ENCODE measurements at regions not wholly inside any gene's neighbourhood (a gene's known extent, or its start where the extent isn't known, plus 50 kb on each side); places are given as distances from the start of the nearest gene placed in this dataset.

- no peak for DNase-seq (ENCODE audit: low read depth in 2 of 2)
These were observed 229.1 kb downstream of the TSHZ3 start for GRCh38 chr19:31119951-31120690.

GRCh38 chr19:31118986-31119385 lies 230.2 kb downstream of the TSHZ3 start:
- DNase-seq (ENCODE audit: low read depth in 2 of 2), result no peak

GRCh38 chr19:31118287-31118955 lies 230.8 kb downstream of the TSHZ3 start:
- no peak for DNase-seq (ENCODE audit: low read depth in 2 of 2)

GRCh38 chr19:31114585-31114984 lies 234.7 kb downstream of the TSHZ3 start:
- DNase-seq (ENCODE audit: low read depth in 2 of 2), result no peak

GRCh38 chr19:31113293-31113692 lies 235.9 kb downstream of the TSHZ3 start:
- no peak for DNase-seq (ENCODE audit: low read depth in 2 of 2)

- DNase-seq (ENCODE audit: low read depth in 2 of 2), result no peak
These were observed 237.1 kb downstream of the TSHZ3 start for GRCh38 chr19:31112158-31112557.

GRCh38 chr19:31111741-31112140 lies 237.5 kb downstream of the TSHZ3 start:
- DNase-seq (ENCODE audit: low read depth in 2 of 2), result no peak

GRCh38 chr19:31110336-31110735 lies 238.9 kb downstream of the TSHZ3 start:
- DNase-seq (ENCODE audit: low read depth in 2 of 2), result no peak

GRCh38 chr19:31109636-31110035 lies 239.6 kb downstream of the TSHZ3 start:
- no peak for DNase-seq (ENCODE audit: low read depth in 2 of 2)

GRCh38 chr19:31107096-31107495 lies 242.1 kb downstream of the TSHZ3 start:
- no peak for DNase-seq (ENCODE audit: low read depth in 2 of 2)

- DNase-seq (ENCODE audit: low read depth in 2 of 2), result no peak
These were observed 243.5 kb downstream of the TSHZ3 start for GRCh38 chr19:31105761-31106160.

- DNase-seq (ENCODE audit: low read depth in 2 of 2), result no peak
These were observed 244.8 kb downstream of the TSHZ3 start for GRCh38 chr19:31104451-31104850.

- no peak for DNase-seq (ENCODE audit: low read depth in 2 of 2)
These were observed 246.0 kb downstream of the TSHZ3 start for GRCh38 chr19:31103228-31103627.

- no peak for DNase-seq (ENCODE audit: low read depth in 2 of 2)
These were observed 246.6 kb downstream of the TSHZ3 start for GRCh38 chr19:31102674-31103073.

GRCh38 chr19:31100981-31101380 lies 248.3 kb downstream of the TSHZ3 start:
- no peak for DNase-seq (ENCODE audit: low read depth in 2 of 2)

GRCh38 chr19:31100206-31100590 lies 249.0 kb downstream of the TSHZ3 start:
- no peak for DNase-seq (ENCODE audit: low read depth in 2 of 2)

GRCh38 chr19:31099515-31100205 lies 249.6 kb downstream of the TSHZ3 start:
- no peak for DNase-seq (ENCODE audit: low read depth in 2 of 2)

GRCh38 chr19:31098836-31099235 lies 250.4 kb downstream of the TSHZ3 start:
- no peak for DNase-seq (ENCODE audit: low read depth in 2 of 2)

- DNase-seq (ENCODE audit: low read depth in 2 of 2), result no peak
These were observed 252.2 kb downstream of the TSHZ3 start for GRCh38 chr19:31096935-31097545.

- DNase-seq (ENCODE audit: low read depth in 2 of 2), result no peak
These were observed 253.0 kb downstream of the TSHZ3 start for GRCh38 chr19:31096062-31096830.

- no peak for DNase-seq (ENCODE audit: low read depth in 2 of 2)
These were observed 254.0 kb downstream of the TSHZ3 start for GRCh38 chr19:31095100-31095804.
